ENCODE measurements at regions not wholly inside any gene's neighbourhood (a gene's known extent, or its start where the extent isn't known, plus 50 kb on each side); places are given as distances from the start of the nearest gene placed in this dataset.
A peak's percentile ranks its signal among the peaks of the same experiment; 100 is the strongest.

GRCh38 chr9:105928416-105928815 lies 234.1 kb downstream of the TMEM38B start:
- DNase-seq = no peak

- no peak for DNase-seq
Measured at GRCh38 chr9:105930011-105930627, 235.8 kb downstream of the TMEM38B start.

DNA sequence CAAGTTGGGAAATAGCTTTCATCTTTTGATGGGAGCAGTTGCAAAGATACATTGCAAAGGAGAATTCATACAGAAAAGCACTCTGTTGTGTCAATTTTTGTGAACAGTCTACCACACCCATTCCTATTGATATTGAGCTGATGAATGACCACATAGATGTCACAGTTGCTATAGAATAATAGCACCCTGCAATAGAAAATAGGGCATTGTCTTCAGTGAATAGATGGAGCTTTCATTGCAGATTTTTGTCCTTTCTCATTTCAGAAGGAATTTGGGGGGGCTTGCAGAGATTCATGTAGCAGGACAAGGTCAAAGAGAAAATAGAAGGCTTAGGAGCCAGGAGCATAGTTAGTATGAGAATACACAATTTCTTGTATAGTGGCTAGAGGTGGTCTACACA lies 237.9 kb downstream of the TMEM38B start:
- no peak for DNase-seq

DNA sequence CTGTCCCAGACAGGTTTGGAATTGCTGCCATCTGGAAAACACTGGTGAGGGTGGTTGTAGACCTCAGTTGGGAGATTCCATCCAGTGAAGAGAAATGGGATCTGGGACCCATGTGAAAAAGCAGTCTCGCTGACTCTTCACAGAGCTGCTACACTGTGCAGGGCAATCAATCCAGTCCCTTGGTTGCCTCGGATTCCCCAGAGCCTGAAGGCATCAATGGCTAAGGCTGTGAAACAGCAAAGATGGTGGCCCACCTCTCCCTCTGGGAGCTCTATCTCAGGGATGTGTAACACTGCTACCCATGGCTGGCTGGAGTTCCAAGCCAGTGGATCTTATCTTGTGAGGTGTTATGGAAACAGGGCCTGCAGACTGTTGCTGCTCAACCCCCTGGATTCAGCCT lies 256.1 kb downstream of the TMEM38B start:
- no peak for DNase-seq

- no peak for DNase-seq
Measured at GRCh38 chr9:105950894-105951293, 256.6 kb downstream of the TMEM38B start.

DNA sequence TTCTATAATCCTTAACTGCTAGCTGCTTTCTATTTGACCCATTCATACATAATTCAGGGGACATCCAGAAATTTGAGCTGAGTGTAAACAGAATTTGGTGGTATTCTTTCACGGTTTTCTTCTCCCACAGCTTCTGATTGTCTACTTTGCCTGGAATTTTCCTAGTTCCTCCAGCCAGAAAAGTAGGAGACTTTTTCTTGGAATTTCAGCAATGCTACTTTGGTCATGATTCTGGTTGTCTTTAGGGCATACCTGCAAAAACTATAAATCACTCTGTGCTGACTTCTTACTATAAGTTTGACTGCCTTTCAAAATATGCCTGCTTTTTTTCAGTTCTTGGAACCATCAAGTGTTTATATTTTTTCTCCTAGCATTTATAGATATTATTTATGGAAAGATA lies 260.2 kb downstream of the TMEM38B start:
- DNase-seq = no peak

DNA sequence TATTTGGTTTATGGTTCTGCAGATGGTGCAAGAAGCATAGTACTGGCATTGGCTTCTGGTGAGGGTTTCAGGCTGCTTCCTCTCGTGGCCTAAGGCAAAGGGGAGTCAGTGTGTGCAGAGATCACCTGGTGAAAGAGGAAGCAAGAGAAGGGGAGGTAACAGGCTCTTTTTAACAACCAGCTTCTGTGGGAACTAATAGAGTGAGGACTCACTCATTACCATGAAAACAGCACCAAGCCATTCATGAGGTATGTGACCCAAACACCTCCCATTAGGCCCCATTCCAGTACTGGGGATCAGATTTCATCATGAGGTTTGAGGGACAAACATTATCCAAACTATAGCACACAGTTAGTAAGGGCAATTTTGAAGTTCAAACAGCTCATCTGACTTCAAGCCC lies 263.5 kb downstream of the TMEM38B start:
- no peak for DNase-seq

DNA sequence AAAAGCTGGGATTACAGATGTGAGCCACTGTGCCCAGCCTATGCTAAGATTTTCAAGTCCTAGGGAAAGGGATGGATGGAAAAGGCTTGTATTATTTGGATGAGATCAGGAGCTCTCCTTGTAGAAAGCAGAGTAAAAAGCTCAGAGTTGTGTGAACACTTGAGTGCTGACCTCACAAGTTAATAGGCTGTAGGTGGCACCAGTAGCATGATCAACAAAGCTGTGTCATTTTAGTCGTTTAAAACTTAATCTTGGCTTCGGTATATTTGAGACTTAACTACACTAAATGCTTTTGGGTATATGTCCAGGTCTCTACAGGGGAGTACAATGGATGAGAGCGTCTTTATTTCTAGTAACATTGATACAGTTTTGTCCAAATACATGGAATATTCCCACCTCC lies 264.2 kb downstream of the TMEM38B start:
- no peak for DNase-seq

DNA sequence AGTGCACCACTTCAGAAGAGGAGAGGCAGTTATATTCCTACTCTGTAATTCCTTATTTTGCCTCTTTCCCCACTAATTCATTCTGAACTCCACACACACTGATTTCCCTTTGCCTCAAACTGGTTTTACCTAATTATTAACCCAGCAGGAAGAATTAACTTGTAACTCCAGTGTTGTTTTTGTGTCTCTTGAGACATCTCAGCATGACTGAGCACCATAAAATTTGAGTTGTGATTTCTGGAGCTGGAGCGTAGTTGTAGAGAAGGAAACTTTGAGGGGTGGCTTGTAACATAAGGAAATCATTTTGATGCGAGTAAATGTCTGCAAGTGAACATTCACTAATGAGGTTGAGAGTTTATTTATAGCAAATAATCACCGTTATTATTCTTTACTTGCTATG lies 265.2 kb downstream of the TMEM38B start:
- no peak for DNase-seq

DNA sequence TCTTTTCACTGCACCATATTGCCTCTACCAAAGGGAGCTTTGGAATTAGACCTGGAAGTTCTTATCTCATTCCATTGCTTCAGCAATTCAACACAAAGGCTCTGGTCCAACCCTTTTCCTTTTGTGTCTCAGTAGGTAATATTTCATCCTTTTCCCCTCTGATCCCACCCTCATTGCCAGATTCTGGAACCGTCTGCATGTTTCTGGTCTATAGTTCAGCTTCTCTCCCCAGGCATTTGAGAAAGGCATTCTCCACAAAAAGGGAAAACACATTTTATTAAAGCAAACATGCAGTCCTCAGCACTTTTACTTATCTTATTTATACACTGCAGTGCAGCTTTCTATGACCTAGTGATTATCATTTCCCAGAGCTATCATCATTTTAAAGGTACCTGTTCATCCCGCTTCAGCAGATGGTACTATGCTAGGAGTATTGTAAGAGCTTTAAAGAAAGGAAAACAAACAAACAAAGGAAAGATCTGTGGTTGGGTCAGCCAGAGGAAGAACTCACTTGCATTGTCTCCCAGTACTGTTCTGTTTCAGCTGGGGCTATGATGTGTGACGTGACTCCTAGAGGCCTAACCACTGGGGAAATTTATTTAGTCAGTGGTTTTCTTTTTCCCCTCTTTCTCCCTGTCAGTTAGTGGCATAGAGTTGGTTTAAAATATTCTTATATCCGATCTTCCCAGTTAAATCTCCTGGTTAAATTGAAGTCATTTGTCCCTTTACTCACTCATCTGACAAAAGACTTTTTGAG lies 269.2 kb downstream of the TMEM38B start:
- DNase-seq = no peak

DNA sequence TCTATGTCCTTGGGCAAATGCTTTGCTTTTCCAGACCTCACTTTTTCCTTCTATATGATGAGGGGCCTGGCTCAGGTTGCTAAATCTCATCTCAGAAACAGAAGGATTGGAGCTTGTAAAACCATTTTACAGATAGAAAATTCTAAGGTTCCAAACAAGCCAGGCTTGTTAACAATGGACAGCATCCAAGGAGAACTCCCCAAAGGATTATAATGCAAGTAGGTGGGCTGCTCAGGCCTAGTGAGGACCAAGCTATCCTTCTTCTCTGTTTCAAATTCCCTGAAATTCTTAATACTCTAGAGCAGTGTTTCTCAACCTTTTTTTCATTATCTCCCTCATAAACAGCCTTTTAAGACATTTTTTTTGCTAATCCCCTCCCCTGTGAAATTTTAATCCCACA lies 269.8 kb downstream of the TMEM38B start:
- no peak for DNase-seq

GRCh38 chr9:105966834-105967233 lies 272.5 kb downstream of the TMEM38B start:
- DNase-seq = no peak

DNA sequence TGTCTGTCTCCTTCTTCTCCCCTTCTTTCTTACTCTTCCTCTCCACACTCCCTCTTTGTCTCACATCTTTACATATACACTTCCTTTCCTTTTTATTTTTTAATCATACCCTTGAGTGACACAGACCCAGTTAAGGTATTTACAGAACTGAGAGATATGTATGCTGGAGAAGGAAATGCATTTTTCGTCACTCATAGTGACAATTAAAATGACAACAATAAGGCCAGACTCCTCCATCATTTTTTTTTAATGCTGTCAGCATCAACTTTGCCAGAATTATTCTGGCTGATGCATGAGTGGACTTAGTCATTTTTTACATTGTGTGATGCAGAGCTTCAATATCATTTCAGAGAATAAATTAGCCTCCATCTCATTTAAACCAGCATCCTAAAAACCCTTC lies 272.9 kb downstream of the TMEM38B start:
- DNase-seq = no peak

DNA sequence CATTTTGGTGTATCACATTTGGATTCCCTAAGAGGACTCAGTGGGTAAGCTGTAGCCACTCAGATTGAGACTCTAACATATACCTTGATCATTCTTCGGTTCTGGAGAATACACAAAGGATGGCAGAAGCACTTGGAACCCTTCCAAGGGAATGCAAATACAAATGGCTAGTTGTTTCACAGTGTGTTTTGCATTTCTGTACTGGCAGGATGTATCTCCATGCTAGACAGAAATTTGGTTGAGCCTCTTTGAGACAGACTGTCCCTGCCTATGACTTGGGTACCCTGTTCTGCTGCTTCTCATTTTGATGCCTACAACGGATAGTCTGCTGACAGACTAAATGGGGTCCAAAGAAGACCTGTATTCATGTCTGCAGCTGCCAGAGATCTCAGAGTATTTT lies 273.5 kb downstream of the TMEM38B start:
- DNase-seq = no peak

- DNase-seq = no peak
Measured at GRCh38 chr9:105968811-105969466, 274.6 kb downstream of the TMEM38B start.

DNA sequence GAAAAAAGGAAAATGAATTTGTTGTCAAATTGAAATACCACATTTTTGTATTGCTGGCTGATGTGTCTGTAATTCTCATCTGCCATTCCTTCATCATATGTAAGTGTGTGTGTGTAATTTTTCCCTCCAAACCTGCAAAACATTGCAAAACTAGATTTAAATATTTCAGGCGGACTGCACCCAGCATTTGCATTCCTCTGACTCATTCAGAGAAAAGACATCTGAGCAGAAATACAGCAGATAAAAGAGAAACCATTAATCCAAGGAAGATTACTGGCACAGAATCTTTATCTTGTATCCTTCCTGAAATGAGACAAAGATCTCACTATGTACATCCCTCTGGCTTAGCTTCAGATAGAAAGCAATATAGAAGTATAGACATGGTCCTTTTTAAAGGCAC lies 275.3 kb downstream of the TMEM38B start:
- no peak for DNase-seq

DNA sequence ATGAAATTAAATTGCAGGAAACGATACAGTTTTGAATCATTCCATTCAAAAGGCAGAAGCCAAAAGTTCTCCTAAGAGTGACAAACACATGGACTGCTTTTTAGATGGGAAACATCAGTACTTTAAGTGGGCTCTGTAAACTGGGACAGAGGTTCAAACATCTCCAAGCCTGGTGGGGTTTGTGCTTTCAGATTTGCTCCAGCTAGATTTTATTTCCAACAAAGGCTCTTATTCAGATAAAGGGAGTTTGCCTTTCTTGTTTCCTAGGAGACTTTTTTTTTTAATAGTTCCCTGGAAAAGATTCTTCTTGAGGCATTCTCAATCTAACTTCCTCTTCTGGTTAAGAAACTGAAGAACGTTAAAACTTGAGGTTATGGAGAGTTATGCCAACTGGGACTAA lies 277.6 kb downstream of the TMEM38B start:
- DNase-seq = no peak

DNA sequence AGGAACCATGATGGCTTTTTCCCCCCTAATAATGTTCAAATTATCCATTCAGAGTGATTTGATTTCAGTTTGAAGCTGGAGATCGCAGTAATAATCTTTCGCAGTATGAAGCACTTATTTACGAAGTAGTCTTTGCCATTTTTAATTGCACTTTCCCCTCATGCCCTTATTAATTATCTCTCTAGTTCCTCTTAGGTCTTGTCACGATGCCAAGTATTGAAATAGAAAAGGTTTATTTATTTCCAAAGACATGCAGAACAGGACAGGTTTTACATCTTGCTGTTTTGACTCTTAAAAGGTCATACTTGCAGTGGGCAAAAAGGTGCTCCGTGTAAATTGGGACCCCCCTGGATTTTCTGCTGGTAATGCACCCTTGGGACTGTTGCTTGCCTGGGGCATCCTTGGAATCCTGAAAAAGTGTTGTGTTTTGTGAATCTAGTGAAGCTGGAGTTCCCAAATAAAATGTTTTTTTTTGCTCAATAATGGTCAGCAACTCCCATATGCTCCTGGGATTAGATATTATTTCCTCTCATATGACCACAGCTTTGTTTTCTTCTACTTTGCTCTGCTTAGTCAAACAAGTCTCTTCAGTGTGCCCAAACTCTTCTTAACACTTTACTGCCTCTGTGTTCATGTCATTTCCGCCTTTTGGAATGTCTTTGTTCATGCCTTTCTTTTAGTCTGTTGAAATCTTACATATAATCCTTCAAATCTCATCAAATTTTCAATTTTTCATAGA lies 278.3 kb downstream of the TMEM38B start:
- no peak for DNase-seq

GRCh38 chr9:105973951-105974351 lies 279.6 kb downstream of the TMEM38B start:
- no peak for DNase-seq

DNA sequence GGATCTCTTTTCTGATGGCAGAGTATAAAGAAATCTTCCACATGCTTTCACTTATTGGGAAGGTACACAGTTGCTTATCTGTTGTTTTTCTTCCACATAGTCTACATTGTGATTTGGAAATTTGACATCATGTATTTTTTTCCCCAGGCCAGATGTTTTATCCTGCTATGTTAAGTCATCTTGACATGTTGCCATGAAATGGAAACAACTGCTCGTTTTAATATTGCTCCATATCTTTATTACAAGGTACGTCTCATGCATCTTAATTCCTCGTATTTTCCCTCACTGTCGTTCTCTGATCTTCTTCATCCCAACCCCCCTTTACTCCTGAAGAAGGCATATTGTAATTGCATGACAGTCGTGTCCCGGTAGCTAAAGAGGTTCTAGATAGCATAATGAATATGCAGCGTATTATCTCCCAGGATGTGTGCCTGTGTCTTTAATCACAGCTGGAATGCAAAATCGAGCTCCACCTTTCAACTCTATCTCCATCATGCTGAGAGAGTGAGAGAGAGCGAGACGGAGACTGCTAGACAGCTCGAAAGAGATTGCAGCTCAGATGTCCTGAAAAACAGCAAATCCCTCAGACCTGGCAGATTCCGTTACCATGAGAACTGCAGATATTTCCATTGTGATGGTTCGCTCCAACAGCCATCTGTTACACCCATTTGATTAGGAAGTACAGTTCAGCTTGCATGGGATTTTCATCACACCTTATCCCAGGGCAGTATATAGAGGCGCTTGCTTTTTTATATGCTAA lies 281.7 kb downstream of the TMEM38B start:
- DNase-seq = no peak

- DNase-seq = peak; percentile 64
Measured at GRCh38 chr9:105978336-105978735, 284.0 kb downstream of the TMEM38B start.

GRCh38 chr9:105978826-105979225 lies 284.5 kb downstream of the TMEM38B start:
- DNase-seq = no peak

DNA sequence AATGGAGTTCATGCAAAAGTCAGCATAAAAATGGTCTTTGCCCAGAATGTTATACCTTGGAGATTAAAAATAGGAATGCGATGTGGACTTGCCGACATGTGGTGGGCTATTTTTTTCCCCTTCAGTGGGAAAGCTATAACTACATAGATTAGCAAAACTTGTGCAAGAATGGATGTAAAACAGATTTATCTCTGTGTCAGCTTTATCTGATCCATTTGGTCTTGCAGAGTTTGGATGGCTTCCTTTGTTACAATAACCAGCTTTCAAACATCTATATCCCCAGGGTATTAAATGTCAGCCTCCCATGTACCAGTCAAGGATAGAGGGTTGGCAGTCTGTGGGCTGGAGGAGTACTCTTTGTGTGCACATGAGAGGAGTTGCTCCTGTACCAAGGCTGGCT lies 284.9 kb downstream of the TMEM38B start:
- no peak for DNase-seq

All from islet precursor cell (in vitro differentiated cells).